SK-N-SH treated with all-trans-retinoic acid at 6 μM for 48 hours (cell line): ENCODE measurements at regions not wholly inside any gene's neighbourhood (a gene's known extent, or its start where the extent isn't known, plus 50 kb on each side); places are given as distances from the start of the nearest gene placed in this dataset.
"Not testable (repeated sequence)": the region's sequence is repeated elsewhere in the genome, so short reads cannot be mapped to it uniquely, and the experiment has no call there.

Experiments
- ATAC-seq: fragments of 200-7000 bp; cut with Tn5 transposase; 3 replicates; pipeline ENCODE4 v1.9.1; 2020; ENCODE audit warnings: mild to moderate bottlenecking, moderate library complexity
- ARNTL ChIP-seq: fragments of 450-650 bp; formaldehyde crosslinking; IDR thresholded peaks from 2 replicates; pipeline ENCODE4 v1.5.0; 2020; ENCODE audit warnings: low read depth, mild to moderate bottlenecking, moderate library complexity, borderline replicate concordance
- CREB5 ChIP-seq: fragments of 250-450 bp; sonication (Bioruptor Pico); IDR thresholded peaks from 2 replicates; pipeline ENCODE4 v1.5.1; 2020; ENCODE audit warnings: low read depth, mild to moderate bottlenecking, moderate library complexity
- CSDC2 ChIP-seq: fragments of 250-450 bp; sonication (Bioruptor Pico); IDR thresholded peaks from 2 replicates; pipeline ENCODE4 v1.5.0; 2020; ENCODE audit warnings: mild to moderate bottlenecking, moderate library complexity
- CSRNP3 ChIP-seq: fragments of 250-450 bp; sonication (Bioruptor Pico); IDR thresholded peaks from 2 replicates; pipeline ENCODE4 v1.5.1; 2021; ENCODE audit warnings: mild to moderate bottlenecking, moderate library complexity
- ISL1 ChIP-seq: fragments of 250-450 bp; sonication (Bioruptor Pico); IDR thresholded peaks from 2 replicates; pipeline ENCODE4 v2.1.2; 2022; ENCODE audit warnings: mild to moderate bottlenecking, moderate library complexity
- PATZ1 ChIP-seq: fragments of 250-450 bp; sonication (Bioruptor Pico); IDR thresholded peaks from 2 replicates; pipeline ENCODE4 v1.8.0; 2020; ENCODE audit warnings: mild to moderate bottlenecking, moderate library complexity, borderline replicate concordance
- POU6F1 ChIP-seq: fragments of 250-450 bp; sonication (Bioruptor Pico); IDR thresholded peaks from 2 replicates; pipeline ENCODE4 v1.8.0; 2021; ENCODE audit warnings: low read depth, mild to moderate bottlenecking, moderate library complexity, borderline replicate concordance
- PPARA ChIP-seq: fragments of 250-450 bp; sonication (Bioruptor Pico); IDR thresholded peaks from 2 replicates; pipeline ENCODE4 v1.5.0; 2020; ENCODE audit warnings: mild to moderate bottlenecking, borderline replicate concordance
- RARB ChIP-seq: fragments of 250-450 bp; sonication (Bioruptor Pico); IDR thresholded peaks from 2 replicates; pipeline ENCODE4 v1.8.0; 2021; ENCODE audit warnings: mild to moderate bottlenecking, moderate library complexity
- TCF4 ChIP-seq: fragments of 250-450 bp; sonication (Bioruptor Pico); IDR thresholded peaks from 2 replicates; pipeline ENCODE4 v1.8.0; 2021; ENCODE audit warnings: mild to moderate bottlenecking, moderate library complexity, borderline replicate concordance
- TSHZ2 ChIP-seq: fragments of 250-450 bp; sonication (Bioruptor Pico); IDR thresholded peaks from 2 replicates; pipeline ENCODE4 v1.5.0; 2020; ENCODE audit warnings: mild to moderate bottlenecking, moderate library complexity
- ZC3H10 ChIP-seq: fragments of 250-450 bp; sonication (Bioruptor Pico); IDR thresholded peaks from 2 replicates; pipeline ENCODE4 v1.5.1; 2021; ENCODE audit warnings: mild to moderate bottlenecking, moderate library complexity
- ZFP3 ChIP-seq: fragments of 250-450 bp; sonication (Bioruptor Pico); IDR thresholded peaks from 2 replicates; pipeline ENCODE4 v1.5.0; 2020; ENCODE audit warnings: mild to moderate bottlenecking, moderate library complexity
- ZNF70 ChIP-seq: fragments of 450-650 bp; formaldehyde crosslinking; IDR thresholded peaks from 2 replicates; pipeline ENCODE4 v1.5.0; 2020; ENCODE audit warnings: mild to moderate bottlenecking, moderate library complexity
- ZNF8 ChIP-seq: fragments of 450-650 bp; formaldehyde crosslinking; IDR thresholded peaks from 2 replicates; pipeline ENCODE4 v1.5.0; 2020; ENCODE audit warnings: mild to moderate bottlenecking, moderate library complexity

- ATAC-seq, result no peak
- TF ChIP-seq POU6F1 (CRISPR knock-in tag) (no peak), CSDC2 (no peak), CSRNP3 (CRISPR knock-in tag) (no peak), ZNF70 (CRISPR knock-in tag) (no peak), ARNTL (no peak), CREB5 (no peak)
Measured at GRCh38 chr18:14948163-14948540, 200.2 kb downstream of the ANKRD30B start.

- no peak for ATAC-seq
- no peak for TF ChIP-seq TSHZ2 (CRISPR knock-in tag)
- no peak for TF ChIP-seq TCF4 (CRISPR knock-in tag)
- TF ChIP-seq PATZ1 (CRISPR knock-in tag), result no peak
- no peak for TF ChIP-seq ZFP3 (CRISPR knock-in tag)
- TF ChIP-seq POU6F1 (CRISPR knock-in tag), result no peak
- TF ChIP-seq RARB, result no peak
- TF ChIP-seq ARNTL, result no peak
- no peak for TF ChIP-seq ZC3H10 (CRISPR knock-in tag)
- no peak for TF ChIP-seq CSDC2
- no peak for TF ChIP-seq PPARA (CRISPR knock-in tag)
- no peak for TF ChIP-seq CSRNP3 (CRISPR knock-in tag)
- no peak for TF ChIP-seq ZNF8 (CRISPR knock-in tag)
- no peak for TF ChIP-seq ISL1 (CRISPR knock-in tag)
- TF ChIP-seq, all 23 proteins: peak for 0
Measured at GRCh38 chr18:14949800-14950664, 202.1 kb downstream of the ANKRD30B start.

GRCh38 chr18:14952444-14953077, 204.6 kb downstream of the ANKRD30B start:
- not testable (repeated sequence) for ATAC-seq
